HG03064 (cell line): ENCODE measurements at regions not wholly inside any gene's neighbourhood (a gene's known extent, or its start where the extent isn't known, plus 50 kb on each side); places are given as distances from the start of the nearest gene placed in this dataset.
A peak's percentile ranks its signal among the peaks of the same experiment; 100 is the strongest.

Source experiments
- ATAC-seq: cut with Tn5 transposase; IDR thresholded peaks from one replicate; pipeline ENCODE4 v1.9.1; 2021; ENCODE audit warnings: low read depth; ENCODE audit not compliant: unreplicated experiment

- ATAC-seq: no peak
Observed at GRCh38 chr10:4671451-4672145, 154.4 kb upstream of the AKR1E2 start.

GRCh38 chr10:4670737-4671136, 155.3 kb upstream of the AKR1E2 start:
- no peak for ATAC-seq

DNA sequence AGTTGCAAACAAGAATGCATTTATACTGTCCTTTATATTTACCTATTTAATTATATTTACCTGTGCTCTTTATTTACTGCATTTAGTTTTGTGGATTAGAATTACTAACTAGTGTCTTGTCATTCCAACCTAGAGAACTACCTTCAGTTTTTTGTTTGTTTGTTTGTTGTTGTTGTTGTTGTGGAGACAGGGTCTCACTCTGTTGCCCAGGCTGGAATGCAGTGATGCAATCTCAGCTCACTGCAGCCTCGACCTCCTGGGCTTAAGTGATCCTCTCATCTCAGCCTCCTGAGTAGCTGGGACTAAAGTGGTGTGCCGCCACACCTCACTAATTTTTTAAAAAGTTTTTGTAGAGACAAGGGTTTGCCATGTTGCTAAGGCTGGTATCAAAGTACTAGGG, 156.4 kb upstream of the AKR1E2 start:
- no peak for ATAC-seq

GRCh38 chr10:4663162-4663992, 162.6 kb upstream of the AKR1E2 start:
- peak; percentile 92 for ATAC-seq

- ATAC-seq: no peak
Observed at GRCh38 chr10:4662576-4663161, 163.3 kb upstream of the AKR1E2 start.

- no peak for ATAC-seq
Observed at GRCh38 chr10:4661511-4662255, 164.3 kb upstream of the AKR1E2 start.

GRCh38 chr10:4658777-4659176, 167.2 kb upstream of the AKR1E2 start:
- no peak for ATAC-seq

DNA sequence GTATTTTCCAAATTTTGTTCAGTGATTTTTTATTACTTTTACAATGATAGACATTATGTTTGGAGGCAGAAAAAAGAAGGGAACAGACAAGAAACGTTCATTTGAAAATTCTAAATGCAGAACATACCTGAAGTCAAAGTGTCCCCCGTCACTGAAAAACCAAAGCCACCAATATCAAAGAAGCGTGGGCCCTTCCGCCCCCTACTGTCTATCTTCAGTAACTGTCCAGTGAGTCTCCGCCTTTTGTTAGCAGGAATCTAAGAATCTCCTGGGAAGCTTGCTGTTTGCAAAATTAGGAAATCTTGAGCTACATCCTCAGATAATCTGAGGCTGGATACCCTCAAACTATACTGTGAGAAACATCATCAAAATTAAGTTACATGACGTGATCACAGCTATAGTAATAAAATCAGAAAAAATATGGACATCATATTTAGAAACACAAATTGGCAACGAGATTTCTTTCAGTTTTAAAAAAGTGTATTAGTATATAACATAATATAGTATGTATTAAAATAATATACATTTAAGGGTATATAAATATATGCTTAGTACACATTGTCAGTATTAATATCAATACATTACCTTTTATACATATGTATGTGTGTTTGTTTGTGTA, 169.3 kb upstream of the AKR1E2 start:
- ATAC-seq: no peak

DNA sequence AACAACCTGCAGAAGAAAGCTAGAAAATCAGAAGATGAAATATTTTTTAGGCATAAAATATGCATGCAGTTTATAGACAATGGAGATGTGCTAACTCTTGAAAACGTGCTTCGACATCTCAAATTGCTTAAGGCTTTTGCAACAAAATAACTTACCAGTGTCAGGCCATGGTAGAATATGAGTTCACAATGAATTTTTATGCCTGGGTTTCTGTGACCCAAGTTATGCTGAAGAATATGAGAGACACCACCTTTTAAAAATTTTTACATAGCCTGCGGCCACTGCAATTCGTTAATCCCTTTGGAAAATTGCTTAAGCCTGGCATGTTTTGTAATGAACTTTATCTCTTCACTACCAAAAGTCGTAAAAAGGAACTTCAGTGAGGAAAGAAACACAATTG, 170.1 kb upstream of the AKR1E2 start:
- ATAC-seq: no peak

DNA sequence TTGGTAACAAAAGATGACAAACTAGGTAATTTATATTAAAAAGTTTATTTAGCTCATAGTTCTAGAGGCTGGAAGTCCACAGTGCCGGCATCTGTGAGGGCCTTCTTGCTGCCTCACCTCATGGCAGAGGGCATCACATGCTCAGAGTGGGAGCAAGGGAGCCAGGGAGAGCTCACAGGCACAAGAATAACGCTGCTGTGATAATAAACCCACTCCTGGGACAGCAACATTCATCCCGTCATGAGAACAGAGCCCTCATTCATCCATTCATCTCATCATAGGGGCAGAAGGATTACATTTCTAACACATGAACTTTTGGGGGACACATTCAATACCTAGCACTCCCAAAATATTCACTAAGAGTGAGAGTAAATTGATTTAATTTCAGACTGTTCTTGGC, 170.6 kb upstream of the AKR1E2 start:
- no peak for ATAC-seq

GRCh38 chr10:4654496-4654895, 171.5 kb upstream of the AKR1E2 start:
- ATAC-seq: no peak

GRCh38 chr10:4653160-4653559, 172.8 kb upstream of the AKR1E2 start:
- no peak for ATAC-seq

DNA sequence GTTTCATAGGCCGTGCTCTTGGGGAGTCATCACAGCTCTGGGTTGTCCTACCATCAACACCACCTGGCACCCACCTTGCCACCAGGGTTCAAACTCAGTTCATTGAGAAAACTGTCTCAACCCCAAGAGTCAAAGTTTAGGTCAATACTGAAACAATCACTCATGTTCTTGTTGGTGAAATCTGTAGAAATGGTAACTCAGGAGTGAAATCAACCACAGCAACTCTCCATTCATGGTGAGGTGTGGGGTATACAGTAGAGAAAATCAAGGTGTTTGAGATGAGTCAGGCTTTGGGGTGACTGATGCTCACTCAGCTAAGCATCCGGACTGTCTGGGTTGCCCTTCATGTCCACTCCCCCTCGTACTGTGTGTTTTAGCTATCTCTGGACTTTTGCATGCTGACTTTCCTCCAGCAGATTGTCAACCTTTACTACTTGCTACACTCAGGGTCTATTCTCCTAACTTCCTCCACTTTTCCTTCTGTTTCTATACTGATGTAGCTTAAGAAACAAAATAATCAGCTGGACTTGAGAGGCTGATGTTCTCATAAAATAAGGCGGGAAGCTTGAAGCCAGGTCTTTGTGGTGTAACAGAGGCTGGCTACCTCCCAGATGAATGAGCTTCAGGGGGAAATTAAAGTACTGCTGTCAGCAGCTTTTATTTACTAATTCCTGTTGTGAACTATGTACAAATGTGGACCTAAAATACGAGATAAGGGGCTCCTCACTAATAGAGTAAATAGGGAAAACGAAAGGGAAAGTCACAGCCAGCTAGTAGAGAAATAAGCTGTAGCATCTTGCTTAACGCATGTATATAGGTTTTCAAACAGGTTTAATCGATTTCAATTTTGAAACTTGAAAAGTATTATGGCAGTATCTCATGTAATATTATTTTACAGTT, 173.6 kb upstream of the AKR1E2 start:
- peak; percentile 86 for ATAC-seq

- ATAC-seq: peak; percentile 47
Observed at GRCh38 chr10:4651404-4652037, 174.5 kb upstream of the AKR1E2 start.

DNA sequence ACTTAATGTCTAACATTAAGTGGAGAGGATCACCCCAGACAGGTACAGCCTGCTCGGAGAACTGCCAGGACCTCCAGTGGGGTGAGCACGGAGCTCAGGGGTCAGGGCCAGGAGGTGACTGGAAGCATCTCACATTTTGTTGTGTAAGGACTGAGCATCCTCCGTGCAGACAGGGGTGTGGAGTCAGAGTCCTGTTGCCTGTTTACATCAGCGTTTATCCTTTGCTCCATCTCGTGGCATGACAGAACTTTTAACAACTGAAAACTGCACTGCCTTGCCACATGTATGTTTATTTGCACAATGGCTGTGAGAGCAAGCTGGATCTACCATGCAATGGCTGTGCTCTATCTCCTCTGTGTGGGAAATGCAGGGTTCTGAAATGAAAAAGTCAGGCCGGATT, 175.4 kb upstream of the AKR1E2 start:
- no peak for ATAC-seq

GRCh38 chr10:4649886-4650508, 176.0 kb upstream of the AKR1E2 start:
- ATAC-seq: no peak

GRCh38 chr10:4649471-4649870, 176.5 kb upstream of the AKR1E2 start:
- ATAC-seq: no peak

DNA sequence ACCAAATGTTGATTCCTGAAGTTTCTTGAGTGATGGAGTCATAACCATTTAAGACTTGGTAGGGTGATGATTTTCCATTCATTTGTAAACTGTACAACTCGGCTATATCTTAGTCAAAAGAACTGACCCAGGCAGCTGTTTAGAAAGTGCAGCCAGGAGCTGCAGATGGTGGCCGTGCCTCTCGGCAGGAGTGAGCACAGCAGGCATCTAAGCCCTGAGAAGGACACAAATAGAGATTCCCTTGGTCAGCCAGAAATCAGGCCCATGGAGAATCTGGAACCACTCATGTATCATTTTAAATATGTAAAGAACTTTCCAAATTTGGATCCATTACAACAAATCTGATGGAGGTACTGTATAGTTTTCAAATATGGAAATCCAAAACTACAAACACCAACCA, 177.0 kb upstream of the AKR1E2 start:
- no peak for ATAC-seq
